Progenitor cell of endocrine pancreas (in vitro differentiated cells): ENCODE measurements at regions not wholly inside any gene's neighbourhood (a gene's known extent, or its start where the extent isn't known, plus 50 kb on each side); places are given as distances from the start of the nearest gene placed in this dataset.
"Not testable (repeated sequence)": the region's sequence is repeated elsewhere in the genome, so short reads cannot be mapped to it uniquely, and the experiment has no call there.

Source experiments
- DNase-seq: peaks from one replicate; pipeline ENCODE4 v3.0.0; 2021; ENCODE audit warnings: low spot score; ENCODE audit not compliant: unreplicated experiment
- H3K27ac Mint-ChIP-seq: 2 replicates; pipeline ENCODE4 v1.8.0; 2021; ENCODE audit warnings: mild to moderate bottlenecking, moderate library complexity, mixed read lengths
- H3K27me3 Mint-ChIP-seq: 2 replicates; pipeline ENCODE4 v1.8.0; 2021; ENCODE audit warnings: mixed read lengths
- H3K36me3 Mint-ChIP-seq: 2 replicates; pipeline ENCODE4 v1.8.0; 2022; ENCODE audit warnings: mixed read lengths; ENCODE audit not compliant: insufficient read depth
- H3K4me1 Mint-ChIP-seq: 2 replicates; pipeline ENCODE4 v1.8.0; 2021; ENCODE audit warnings: low read depth, mixed read lengths
- H3K4me3 Mint-ChIP-seq: 2 replicates; pipeline ENCODE4 v1.8.0; 2021; ENCODE audit warnings: low read depth, mild to moderate bottlenecking, moderate library complexity, mixed read lengths
- H3K9me3 Mint-ChIP-seq: 2 replicates; pipeline ENCODE4 v1.8.0; 2021; ENCODE audit warnings: low read depth, mixed read lengths
- CTCF ChIP-seq: fragments of 200-600 bp; sonication (generic); IDR thresholded peaks from one replicate; pipeline ENCODE4 v1.5.0; 2021; ENCODE audit warnings: antibody characterized with exemption, mild to moderate bottlenecking; ENCODE audit not compliant: unreplicated experiment

GRCh38 chr10:23980094-23980493 lies 228.8 kb upstream of the KIAA1217 start:
- peaks cover 26% of the 10 kb centered on the region for H3K4me1 Mint-ChIP-seq
- no peak overlapping the region for H3K27ac Mint-ChIP-seq
- no peak for TF ChIP-seq CTCF
- H3K36me3 Mint-ChIP-seq, result no peaks in the 10 kb centered on the region
- DNase-seq, result no peak
- peaks cover 3% of the 10 kb centered on the region for H3K9me3 Mint-ChIP-seq
- H3K4me3 Mint-ChIP-seq, result no peak overlapping the region
- no peaks in the 10 kb centered on the region for H3K27me3 Mint-ChIP-seq

GRCh38 chr10:23981520-23982309 lies 227.2 kb upstream of the KIAA1217 start:
- DNase-seq, result no peak
- Mint-ChIP-seq H3K36me3 (no peaks in the 10 kb centered on the region), H3K27me3 (no peaks in the 10 kb centered on the region), H3K9me3 (peaks cover 3% of the 10 kb centered on the region), H3K27ac (no peak overlapping the region), H3K4me3 (no peak overlapping the region), H3K4me1 (peaks cover 20% of the 10 kb centered on the region)
- peak; percentile 43 for TF ChIP-seq CTCF

- H3K4me1 Mint-ChIP-seq, result peaks cover 16% of the 10 kb centered on the region
- H3K9me3 Mint-ChIP-seq, H3K4me3 Mint-ChIP-seq, H3K36me3 Mint-ChIP-seq, H3K27me3 Mint-ChIP-seq, DNase-seq, H3K27ac Mint-ChIP-seq: not testable (repeated sequence)
Observed at GRCh38 chr10:23984405-23984804, 224.5 kb upstream of the KIAA1217 start.

- H3K4me1 Mint-ChIP-seq, result no peaks in the 10 kb centered on the region
- H3K4me3 Mint-ChIP-seq, result no peak overlapping the region
- no peak for TF ChIP-seq CTCF
- no peaks in the 10 kb centered on the region for H3K27me3 Mint-ChIP-seq
- H3K27ac Mint-ChIP-seq, result no peak overlapping the region
- H3K9me3 Mint-ChIP-seq, result peaks cover 3% of the 10 kb centered on the region
- no peak for DNase-seq
- H3K36me3 Mint-ChIP-seq, result no peaks in the 10 kb centered on the region
Observed at GRCh38 chr10:23988006-23988405, 220.9 kb upstream of the KIAA1217 start.

- peak; percentile 55 for DNase-seq
- TF ChIP-seq CTCF, result peak; percentile 91
- no peaks in the 10 kb centered on the region for H3K9me3 Mint-ChIP-seq
- H3K27me3 Mint-ChIP-seq, result no peaks in the 10 kb centered on the region
- no peak overlapping the region for H3K4me3 Mint-ChIP-seq
- H3K36me3 Mint-ChIP-seq, result no peaks in the 10 kb centered on the region
- H3K4me1 Mint-ChIP-seq, result no peaks in the 10 kb centered on the region
- no peak overlapping the region for H3K27ac Mint-ChIP-seq
Observed at GRCh38 chr10:23994459-23995046, 214.4 kb upstream of the KIAA1217 start.

GRCh38 chr10:23999445-23999844 lies 209.5 kb upstream of the KIAA1217 start:
- DNase-seq, result no peak
- Mint-ChIP-seq H3K4me1 (no peaks in the 10 kb centered on the region), H3K27ac (no peak overlapping the region), H3K27me3 (no peaks in the 10 kb centered on the region), H3K9me3 (no peaks in the 10 kb centered on the region), H3K36me3 (no peaks in the 10 kb centered on the region), H3K4me3 (no peak overlapping the region)
- TF ChIP-seq CTCF, result no peak
